ENCODE measurements at regions not wholly inside any gene's neighbourhood (a gene's known extent, or its start where the extent isn't known, plus 50 kb on each side); places are given as distances from the start of the nearest gene placed in this dataset.

GRCh38 chr2:12326449-12327190 lies 390.1 kb upstream of the TRIB2 start:
- ATAC-seq (no peak), DNase-seq (no peak)
- intact Hi-C loops (cut with DNase I): no loop called here

GRCh38 chr2:12330916-12331315 lies 385.8 kb upstream of the TRIB2 start:
- ATAC-seq (no peak), DNase-seq (no peak)
- intact Hi-C loops (cut with DNase I): no loop called here

- intact Hi-C loops (cut with DNase I): no loop called here
- DNase-seq: no peak
- no peak for ATAC-seq
Measured at GRCh38 chr2:12331698-12332097, 385.0 kb upstream of the TRIB2 start.

DNA sequence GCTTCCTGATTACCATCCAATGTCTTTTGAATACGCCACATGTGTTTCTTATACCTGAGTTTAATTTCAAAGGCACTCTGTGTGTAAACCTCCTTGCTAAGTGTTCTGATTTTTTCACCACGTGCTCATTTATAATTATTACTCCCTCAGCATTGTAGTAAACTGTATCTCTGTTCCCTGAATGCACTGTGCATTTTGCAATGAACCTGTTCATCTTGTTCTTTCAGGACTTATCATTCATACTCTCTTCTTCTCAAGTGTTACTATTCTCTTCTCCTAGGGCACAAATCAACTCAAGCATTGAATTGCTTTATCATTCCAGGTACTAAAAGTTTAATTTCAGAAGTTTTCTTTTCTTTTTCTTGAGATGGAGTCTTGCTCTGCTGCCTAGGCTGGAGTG lies 383.4 kb upstream of the TRIB2 start:
- DNase-seq (no peak), ATAC-seq (no peak)
- intact Hi-C loops (cut with DNase I): no loop called here

- ATAC-seq (peak in 1 of 2 donors; percentile 81), DNase-seq (no peak)
- intact Hi-C loops (cut with DNase I): no loop called here
Measured at GRCh38 chr2:12334412-12334966, 382.2 kb upstream of the TRIB2 start.

DNA sequence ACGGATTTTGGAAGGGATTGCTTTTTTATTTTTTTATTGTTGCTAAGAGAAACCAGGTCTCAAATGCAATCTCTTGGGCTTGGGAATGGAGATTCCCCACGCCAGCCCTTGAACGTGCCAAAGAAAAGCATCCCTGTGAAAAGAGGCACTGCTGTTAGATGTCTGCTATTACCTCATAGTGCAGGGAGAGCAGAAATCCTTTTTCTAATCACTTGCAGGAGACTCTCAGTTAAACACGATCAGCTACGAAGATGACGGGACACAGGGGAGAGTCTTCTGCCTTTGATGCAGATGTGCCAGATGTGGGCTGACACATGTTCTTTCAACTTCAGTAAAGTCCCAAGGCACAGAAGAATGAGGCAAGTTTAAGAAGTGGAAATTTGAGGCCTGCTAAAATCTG lies 381.6 kb upstream of the TRIB2 start:
- DNase-seq (no peak), ATAC-seq (peak in 1 of 2 donors; percentile 21)
- intact Hi-C loops (cut with DNase I): no loop called here

- DNase-seq (no peak), ATAC-seq (no peak)
- intact Hi-C loops (cut with DNase I): no loop called here
Measured at GRCh38 chr2:12335995-12336394, 380.7 kb upstream of the TRIB2 start.

DNA sequence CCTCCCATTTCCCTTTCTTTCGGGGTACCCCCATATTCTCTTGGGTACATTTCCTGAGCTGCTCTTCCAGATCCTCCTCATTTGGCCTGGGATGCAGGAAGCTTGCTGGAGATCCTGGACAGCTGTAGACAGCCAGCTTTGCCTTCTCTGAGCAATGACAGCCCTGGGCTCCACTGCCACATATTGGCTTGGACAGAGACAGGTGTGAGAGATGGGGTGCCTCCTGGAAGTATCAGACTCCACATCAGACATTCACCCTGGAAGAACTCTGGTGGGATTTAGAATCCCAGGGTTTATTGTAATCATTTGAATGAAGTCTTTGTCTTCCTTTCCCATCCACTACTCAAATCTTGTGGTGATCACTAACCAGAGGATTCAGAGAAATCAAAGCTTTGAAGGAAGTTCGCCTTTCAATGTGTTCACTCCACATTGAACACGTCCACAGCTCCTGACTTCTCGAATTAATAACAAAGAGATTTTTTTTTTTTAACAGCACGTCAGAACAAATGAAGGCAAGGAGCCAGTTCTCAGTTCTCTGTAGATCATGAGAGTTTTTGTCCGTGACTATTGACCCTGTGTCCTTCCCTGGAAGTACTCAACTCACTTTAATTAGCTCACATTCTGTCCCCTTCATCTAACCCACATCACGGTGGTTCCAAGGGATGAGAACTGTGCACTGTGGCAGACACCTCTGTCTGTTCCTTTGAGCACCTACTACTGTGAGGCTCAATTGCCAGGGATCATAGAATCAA lies 377.6 kb upstream of the TRIB2 start:
- no peak for DNase-seq
- intact Hi-C loops (cut with DNase I): no loop called here
- no peak for ATAC-seq

- ATAC-seq (no peak), DNase-seq (no peak)
- intact Hi-C loops (cut with DNase I): no loop called here
Measured at GRCh38 chr2:12340164-12340563, 376.6 kb upstream of the TRIB2 start.

- intact Hi-C loops (cut with DNase I): no loop called here
- DNase-seq (no peak), ATAC-seq (no peak)
Measured at GRCh38 chr2:12341215-12341614, 375.5 kb upstream of the TRIB2 start.

DNA sequence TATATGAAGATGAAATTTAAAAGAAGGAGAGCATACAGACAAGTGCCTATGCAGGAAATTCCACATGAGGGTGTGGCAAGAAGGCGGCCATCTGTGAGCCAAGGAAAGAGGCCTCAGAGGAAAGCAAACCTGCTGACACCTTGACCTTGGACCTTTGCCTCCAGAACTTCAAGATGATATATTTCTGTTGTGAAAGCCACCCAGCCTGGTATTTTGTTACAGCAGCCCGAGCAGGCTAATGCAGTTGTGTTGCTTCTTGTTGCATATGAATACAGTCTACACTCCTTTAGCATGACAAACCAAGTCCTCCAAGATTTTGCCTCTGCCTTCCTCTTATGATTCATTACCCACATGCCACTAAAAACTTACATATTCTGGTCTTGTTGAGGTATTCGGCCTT lies 374.8 kb upstream of the TRIB2 start:
- intact Hi-C loops (cut with DNase I): no loop called here
- no peak for ATAC-seq

DNA sequence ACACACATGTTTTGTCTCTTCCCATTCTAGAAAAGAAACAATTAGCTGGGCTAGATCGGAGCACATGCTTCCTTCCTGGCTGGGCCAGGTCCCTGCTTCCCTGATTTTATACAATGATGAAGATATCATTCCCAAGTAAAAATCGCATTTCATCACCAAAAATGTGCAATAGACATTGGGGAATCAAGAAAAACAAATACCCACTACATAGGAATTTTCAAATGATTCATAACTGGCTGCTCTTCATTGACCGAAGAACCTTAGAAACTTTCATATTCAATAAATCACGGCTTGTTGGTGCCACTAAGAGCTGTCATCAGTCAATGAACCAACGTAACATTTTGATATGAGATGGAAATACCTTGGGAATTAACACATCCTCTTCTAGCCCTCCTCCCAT lies 373.6 kb upstream of the TRIB2 start:
- DNase-seq: no peak
- ATAC-seq: no peak
- intact Hi-C loops (cut with DNase I): no loop called here

More for the DNA sequence above, 374.8 kb upstream of the TRIB2 start:
- DNase-seq: no peak

DNA sequence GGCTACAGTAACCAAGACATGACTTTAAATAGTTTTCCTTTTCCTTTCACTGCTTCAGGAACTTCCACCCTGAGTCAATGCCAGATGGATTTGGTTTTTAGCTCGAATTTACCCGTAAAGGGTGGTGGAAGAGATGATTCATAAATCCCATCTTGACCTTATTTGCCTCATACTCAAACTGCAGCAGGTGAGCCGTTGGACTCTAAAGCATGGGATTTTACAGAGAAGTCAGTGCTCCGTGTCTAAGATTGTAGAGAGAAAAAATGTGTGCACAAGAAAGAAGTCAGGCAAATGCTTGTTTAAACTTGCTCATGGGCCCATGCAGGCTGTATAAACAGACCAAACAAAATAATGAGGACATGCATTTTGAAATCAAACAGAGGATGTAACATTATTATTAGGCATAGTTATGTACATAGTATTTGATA lies 369.7 kb upstream of the TRIB2 start:
- ATAC-seq (no peak), DNase-seq (no peak)
- intact Hi-C loops (cut with DNase I): no loop called here

GRCh38 chr2:12348216-12348615 lies 368.5 kb upstream of the TRIB2 start:
- no peak for DNase-seq
- no peak for ATAC-seq
- intact Hi-C loops (cut with DNase I): no loop called here

DNA sequence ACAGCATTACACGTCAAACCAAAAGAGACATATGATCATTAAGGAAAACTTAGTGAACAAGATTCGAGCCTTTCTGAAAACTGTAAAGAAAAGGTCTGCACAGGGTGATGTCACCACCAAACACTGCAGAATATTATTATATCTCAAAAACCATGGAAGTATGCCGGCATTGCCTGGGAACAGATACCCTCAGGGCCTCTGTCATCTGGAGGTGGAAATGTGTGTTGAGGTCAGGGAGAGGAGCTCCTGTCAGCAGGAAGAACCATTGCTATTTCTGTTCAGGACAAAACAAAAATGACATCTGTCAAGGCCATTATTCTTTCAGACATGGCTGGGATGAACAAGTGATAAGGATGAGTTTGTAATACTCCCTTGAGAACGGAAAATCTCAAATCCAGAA lies 365.9 kb upstream of the TRIB2 start:
- intact Hi-C loops (cut with DNase I): no loop called here
- DNase-seq: no peak
- ATAC-seq: no peak

DNA sequence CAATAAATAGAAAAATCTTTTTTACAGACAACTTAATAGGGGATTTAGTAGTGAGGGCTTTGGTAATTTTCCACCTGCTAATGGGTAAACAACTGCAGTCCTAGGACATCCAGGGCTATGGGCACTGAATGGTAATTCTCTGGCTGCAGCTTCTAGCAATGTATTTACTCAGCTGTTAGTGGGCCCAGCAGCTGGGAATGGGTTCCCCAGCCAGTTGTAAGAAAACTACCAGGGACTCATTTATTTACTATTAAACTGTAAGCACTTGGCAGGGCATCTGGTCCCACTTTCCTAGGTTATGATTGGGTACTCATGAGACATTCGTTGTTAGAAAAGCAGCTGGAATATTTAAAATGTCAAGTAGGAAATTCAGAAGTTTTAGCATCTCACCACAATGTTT lies 363.8 kb upstream of the TRIB2 start:
- DNase-seq: no peak
- no peak for ATAC-seq
- intact Hi-C loops (cut with DNase I): no loop called here

DNA sequence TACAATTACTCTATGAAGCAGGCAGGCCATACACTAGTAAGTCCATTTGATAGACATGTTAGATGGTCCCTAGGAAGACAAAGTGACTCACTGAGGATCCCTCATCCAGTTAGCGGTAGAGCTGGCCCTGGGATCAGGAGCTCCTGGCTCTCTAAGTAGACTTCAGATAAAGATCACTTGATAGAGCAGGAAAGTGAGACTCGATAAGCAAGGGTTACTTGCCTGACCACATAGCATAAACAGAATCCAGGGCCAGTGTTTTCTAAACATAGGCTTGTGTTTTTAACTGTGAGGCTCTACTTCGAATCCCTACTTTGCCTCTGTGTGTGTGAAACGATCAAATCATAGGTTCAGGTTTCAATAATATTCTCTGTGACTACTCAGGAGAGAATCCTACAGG lies 355.2 kb upstream of the TRIB2 start:
- intact Hi-C loops (cut with DNase I): no loop called here
- ATAC-seq (no peak), DNase-seq (no peak)

DNA sequence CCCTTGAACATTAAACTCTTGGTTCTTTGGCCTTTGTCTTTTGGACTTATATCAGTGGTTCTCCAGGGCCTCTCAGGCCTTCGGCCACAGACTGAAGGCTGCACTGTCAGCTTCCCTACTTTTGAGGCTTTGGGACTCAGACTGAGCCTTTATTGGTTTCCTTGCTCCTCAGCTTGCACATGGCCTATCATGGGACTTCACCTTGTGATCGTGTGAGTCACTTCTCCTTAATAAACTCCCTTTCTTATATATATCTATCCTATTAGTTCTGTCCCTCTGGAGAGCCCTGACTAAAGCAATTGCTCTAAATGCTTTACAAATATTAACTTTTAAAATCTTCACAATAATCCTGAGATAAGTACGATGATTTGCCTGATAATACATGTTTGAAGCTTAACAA lies 353.6 kb upstream of the TRIB2 start:
- intact Hi-C loops (cut with DNase I): no loop called here

GRCh38 chr2:12363569-12363968 lies 353.2 kb upstream of the TRIB2 start:
- intact Hi-C loops (cut with DNase I): no loop called here
- DNase-seq: no peak

More for the DNA sequence above, 353.6 kb upstream of the TRIB2 start:
- DNase-seq (no peak), ATAC-seq (no peak)

GRCh38 chr2:12369566-12369965 lies 347.2 kb upstream of the TRIB2 start:
- ATAC-seq: no peak

More at GRCh38 chr2:12363569-12363968, 353.2 kb upstream of the TRIB2 start:
- ATAC-seq: no peak

DNA sequence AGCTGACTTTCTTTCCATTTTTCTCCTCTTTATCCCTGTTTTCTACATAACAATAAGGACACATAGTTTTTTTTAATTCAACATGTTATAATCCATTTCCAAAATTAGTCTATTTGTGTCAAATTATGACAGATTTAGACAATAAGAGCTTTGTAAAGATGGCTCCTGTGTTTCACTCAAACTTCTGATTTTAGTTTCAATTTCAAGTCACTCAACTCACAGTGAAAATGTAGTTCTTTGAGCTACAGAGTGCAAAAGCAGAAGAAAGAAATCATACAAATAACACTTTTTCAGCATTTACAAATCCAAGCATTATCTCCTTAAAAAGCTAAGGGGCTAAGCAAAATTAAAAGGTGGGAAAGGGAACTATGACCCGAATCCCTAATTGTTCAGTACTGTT lies 340.7 kb upstream of the TRIB2 start:
- ATAC-seq (no peak), DNase-seq (no peak)
- intact Hi-C loops (cut with DNase I): no loop called here

More at GRCh38 chr2:12369566-12369965, 347.2 kb upstream of the TRIB2 start:
- DNase-seq: no peak
- intact Hi-C loops (cut with DNase I): no loop called here
